Skeletal muscle satellite cell (primary cell): ENCODE measurements at regions not wholly inside any gene's neighbourhood (a gene's known extent, or its start where the extent isn't known, plus 50 kb on each side); places are given as distances from the start of the nearest gene placed in this dataset.
"Not testable (repeated sequence)": the region's sequence is repeated elsewhere in the genome, so short reads cannot be mapped to it uniquely, and the experiment has no call there.

ENCODE experiments used
- H3K27me3 ChIP-seq: 2 replicates; pipeline ENCODE4 v1.7.0; 2013; ENCODE audit warnings: low read length; ENCODE audit not compliant: control insufficient read depth, insufficient read depth
- H3K36me3 ChIP-seq: 2 replicates; pipeline ENCODE4 v1.7.0; 2013; ENCODE audit warnings: mild to moderate bottlenecking, control low read depth, low read length; ENCODE audit not compliant: insufficient read depth
- H3K4me1 ChIP-seq: 2 replicates; pipeline ENCODE4 v1.7.0; 2013; ENCODE audit warnings: low read length; ENCODE audit not compliant: control insufficient read depth, insufficient read depth
- H3K4me2 ChIP-seq: 2 replicates; pipeline ENCODE4 v1.7.0; 2013; ENCODE audit warnings: mild to moderate bottlenecking, low read length
- H3K4me3 ChIP-seq: 2 replicates; pipeline ENCODE4 v1.7.0; 2013; ENCODE audit warnings: low read length
- H3K9ac ChIP-seq: 2 replicates; pipeline ENCODE4 v1.7.0; 2013; ENCODE audit warnings: mild to moderate bottlenecking, low read depth, low read length, moderate library complexity
- H3K9me3 ChIP-seq: replicated peaks from 2 replicates; pipeline ENCODE4 v1.7.0; 2013; ENCODE audit warnings: mild to moderate bottlenecking, control low read depth, low read length

GRCh38 chr6:104676679-104677078 lies 183.0 kb downstream of the HACE1 start:
- not testable (repeated sequence) for H3K4me3 ChIP-seq, H3K36me3 ChIP-seq, H3K9ac ChIP-seq, H3K9me3 ChIP-seq, H3K4me2 ChIP-seq, H3K4me1 ChIP-seq, H3K27me3 ChIP-seq

GRCh38 chr6:104675161-104675560 lies 184.6 kb downstream of the HACE1 start:
- not testable (repeated sequence) for H3K36me3 ChIP-seq, H3K4me1 ChIP-seq, H3K4me2 ChIP-seq, H3K27me3 ChIP-seq, H3K9me3 ChIP-seq, H3K4me3 ChIP-seq, H3K9ac ChIP-seq

GRCh38 chr6:104673078-104673477 lies 186.6 kb downstream of the HACE1 start:
- H3K4me2 ChIP-seq, H3K27me3 ChIP-seq, H3K4me1 ChIP-seq, H3K9ac ChIP-seq, H3K4me3 ChIP-seq, H3K36me3 ChIP-seq, H3K9me3 ChIP-seq: not testable (repeated sequence)

- H3K4me2 ChIP-seq, H3K9me3 ChIP-seq, H3K4me1 ChIP-seq, H3K9ac ChIP-seq, H3K36me3 ChIP-seq, H3K4me3 ChIP-seq, H3K27me3 ChIP-seq: not testable (repeated sequence)
These were observed 188.2 kb downstream of the HACE1 start for GRCh38 chr6:104671591-104671891.

- not testable (repeated sequence) for H3K9me3 ChIP-seq, H3K36me3 ChIP-seq, H3K4me1 ChIP-seq, H3K4me3 ChIP-seq, H3K4me2 ChIP-seq, H3K27me3 ChIP-seq, H3K9ac ChIP-seq
These were observed 188.7 kb downstream of the HACE1 start for GRCh38 chr6:104670834-104671590.

- no peaks in the 10 kb centered on the region for H3K36me3 ChIP-seq
- H3K9ac ChIP-seq = no peak overlapping the region
- H3K4me3 ChIP-seq = no peak overlapping the region
- H3K9me3 ChIP-seq = no peaks in the 10 kb centered on the region
- no peaks in the 10 kb centered on the region for H3K4me1 ChIP-seq
- H3K4me2 ChIP-seq = no peak overlapping the region
- no peaks in the 10 kb centered on the region for H3K27me3 ChIP-seq
These were observed 190.2 kb downstream of the HACE1 start for GRCh38 chr6:104669483-104669882.

GRCh38 chr6:104656235-104656634 lies 203.5 kb downstream of the HACE1 start:
- no peak overlapping the region for H3K9ac ChIP-seq
- no peak overlapping the region for H3K4me3 ChIP-seq
- no peaks in the 10 kb centered on the region for H3K9me3 ChIP-seq

GRCh38 chr6:104653781-104654180 lies 205.9 kb downstream of the HACE1 start:
- H3K9me3 ChIP-seq = no peaks in the 10 kb centered on the region
- no peak overlapping the region for H3K9ac ChIP-seq
- no peaks in the 10 kb centered on the region for H3K36me3 ChIP-seq
- no peaks in the 10 kb centered on the region for H3K27me3 ChIP-seq
- H3K4me3 ChIP-seq = no peak overlapping the region
- no peak overlapping the region for H3K4me2 ChIP-seq
- H3K4me1 ChIP-seq = no peaks in the 10 kb centered on the region

More at GRCh38 chr6:104656235-104656634, 203.5 kb downstream of the HACE1 start:
- no peaks in the 10 kb centered on the region for H3K36me3 ChIP-seq
- no peak overlapping the region for H3K4me2 ChIP-seq
- no peaks in the 10 kb centered on the region for H3K27me3 ChIP-seq
- H3K4me1 ChIP-seq = no peaks in the 10 kb centered on the region

GRCh38 chr6:104648347-104648746 lies 211.4 kb downstream of the HACE1 start:
- peaks cover under 1% of the 10 kb centered on the region for H3K4me1 ChIP-seq
- H3K9me3 ChIP-seq = no peaks in the 10 kb centered on the region
- no peaks in the 10 kb centered on the region for H3K27me3 ChIP-seq
- no peak overlapping the region for H3K4me2 ChIP-seq
- H3K9ac ChIP-seq = no peak overlapping the region
- H3K4me3 ChIP-seq = no peak overlapping the region
- no peaks in the 10 kb centered on the region for H3K36me3 ChIP-seq

- no peaks in the 10 kb centered on the region for H3K27me3 ChIP-seq
- H3K4me1 ChIP-seq = peaks cover 16% of the 10 kb centered on the region
- H3K4me2 ChIP-seq = no peak overlapping the region
- no peak overlapping the region for H3K9ac ChIP-seq
- no peak overlapping the region for H3K4me3 ChIP-seq
- no peaks in the 10 kb centered on the region for H3K36me3 ChIP-seq
- no peaks in the 10 kb centered on the region for H3K9me3 ChIP-seq
These were observed 214.9 kb downstream of the HACE1 start for GRCh38 chr6:104644848-104645247.

- Histone ChIP-seq H3K9ac (no peak overlapping the region), H3K4me2 (no peak overlapping the region), H3K4me3 (no peak overlapping the region)
These were observed 216.8 kb downstream of the HACE1 start for GRCh38 chr6:104642871-104643270.

GRCh38 chr6:104640761-104641160 lies 219.0 kb downstream of the HACE1 start:
- no peaks in the 10 kb centered on the region for H3K36me3 ChIP-seq
- no peaks in the 10 kb centered on the region for H3K27me3 ChIP-seq
- no peaks in the 10 kb centered on the region for H3K9me3 ChIP-seq
- no peak overlapping the region for H3K4me3 ChIP-seq
- H3K4me1 ChIP-seq = peaks cover 31% of the 10 kb centered on the region
- no peak overlapping the region for H3K4me2 ChIP-seq
- no peak overlapping the region for H3K9ac ChIP-seq

More at GRCh38 chr6:104642871-104643270, 216.8 kb downstream of the HACE1 start:
- Histone ChIP-seq H3K36me3 (no peaks in the 10 kb centered on the region), H3K27me3 (no peaks in the 10 kb centered on the region), H3K4me1 (peaks cover 29% of the 10 kb centered on the region), H3K9me3 (no peaks in the 10 kb centered on the region)
